Ovary (tissue), 3 donors: ENCODE measurements at regions not wholly inside any gene's neighbourhood (a gene's known extent, or its start where the extent isn't known, plus 50 kb on each side); places are given as distances from the start of the nearest gene placed in this dataset.

Source experiments
- CTCF ChIP-seq, 3 donors: fragments of 450-650 bp in 2 of 3; fragments of 200-600 bp in 1 of 3; IDR thresholded peaks; one replicate each; pipeline versions ENCODE4 v1.5.1 to v1.8.0; 2016 to 2022; ENCODE audit warnings: antibody characterized with exemption in 3 of 3, mild to moderate bottlenecking in 1 of 3
- EP300 ChIP-seq: sonication (generic); formaldehyde crosslinking; IDR thresholded peaks from one replicate; pipeline ENCODE4 v1.6.1; 2017; ENCODE audit warnings: antibody characterized with exemption
- POLR2A ChIP-seq: fragments of 450-650 bp; IDR thresholded peaks from one replicate; pipeline ENCODE4 v1.6.1; 2017; ENCODE audit warnings: antibody characterized with exemption, mild to moderate bottlenecking, moderate library complexity
- donor health status: DM: no; HTN: no; CAD: no.

DNA sequence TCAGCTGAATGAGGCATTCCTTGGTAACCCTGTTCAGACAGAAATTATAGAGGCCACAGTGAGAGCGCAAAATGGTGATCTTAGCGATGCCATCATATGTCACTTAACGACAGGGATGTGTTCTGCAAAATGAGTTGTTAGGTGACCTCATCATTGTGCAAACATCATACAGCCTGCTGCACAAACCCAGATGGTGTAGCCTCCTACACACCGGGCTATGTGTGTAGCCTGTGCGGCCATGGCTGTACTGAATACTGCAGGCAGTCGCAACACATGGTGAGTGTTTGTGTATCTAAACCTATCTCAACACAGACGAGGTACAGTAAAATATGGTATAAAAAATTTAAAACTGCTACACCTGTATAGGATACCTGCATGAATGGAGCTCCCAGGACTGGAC lies 234.1 kb upstream of the PMEPA1 start:
- TF ChIP-seq CTCF (IDR thresholded peaks at IDR 0.05) (no peak), POLR2A (no peak), EP300 (no peak)
